SK-N-SH (cell line): ENCODE measurements at regions not wholly inside any gene's neighbourhood (a gene's known extent, or its start where the extent isn't known, plus 50 kb on each side); places are given as distances from the start of the nearest gene placed in this dataset.

Experiments
- CHD2 ChIP-seq: fragments of 150-350 bp; IDR thresholded peaks from 2 replicates; pipeline ENCODE4 v1.6.1; 2018; ENCODE audit warnings: low read length; ENCODE audit not compliant: partially characterized antibody
- EZH2phosphoT487 ChIP-seq: fragments of 200-600 bp; sonication (generic); IDR thresholded peaks from 2 replicates; pipeline ENCODE4 v1.6.1; 2017; ENCODE audit warnings: low read depth, mixed run types, mild to moderate bottlenecking, antibody characterized with exemption, moderate library complexity, borderline replicate concordance
- PBX3 ChIP-seq: IDR thresholded peaks from 2 replicates; pipeline ENCODE4; 2012
- POLR2AphosphoS5 ChIP-seq: IDR thresholded peaks from 2 replicates; pipeline ENCODE4 v1.6.1; 2012; ENCODE audit warnings: low read depth, low read length
- RAD21 ChIP-seq: IDR thresholded peaks from 2 replicates; pipeline ENCODE4 v1.6.1; 2012; ENCODE audit warnings: mild to moderate bottlenecking, low read length
- RCOR1 ChIP-seq: fragments of 150-350 bp; IDR thresholded peaks from 2 replicates; pipeline ENCODE4 v1.6.1; 2017; ENCODE audit warnings: antibody characterized with exemption, low read length
- USF2 ChIP-seq: fragments of 150-350 bp; IDR thresholded peaks from 2 replicates; pipeline ENCODE4 v1.6.1; 2017; ENCODE audit warnings: antibody characterized with exemption, low read length, low read depth, borderline replicate concordance
- TF ChIP-seq, protein P1 (sequence below): IDR thresholded peaks from 2 replicates; pipeline ENCODE4 v1.4.0; 2012; ENCODE audit warnings: low read depth
- TF ChIP-seq, protein P2 (sequence below): fragments of 200-600 bp; sonication (generic); IDR thresholded peaks from 2 replicates; pipeline ENCODE4 v1.6.1; 2017; ENCODE audit warnings: antibody characterized with exemption, mild to moderate bottlenecking, moderate library complexity
- TF ChIP-seq, protein P3 (sequence below): fragments of 150-350 bp; IDR thresholded peaks from 2 replicates; pipeline ENCODE4 v1.6.1; 2016; ENCODE audit warnings: mild to moderate bottlenecking, low read depth, low read length

DNA sequence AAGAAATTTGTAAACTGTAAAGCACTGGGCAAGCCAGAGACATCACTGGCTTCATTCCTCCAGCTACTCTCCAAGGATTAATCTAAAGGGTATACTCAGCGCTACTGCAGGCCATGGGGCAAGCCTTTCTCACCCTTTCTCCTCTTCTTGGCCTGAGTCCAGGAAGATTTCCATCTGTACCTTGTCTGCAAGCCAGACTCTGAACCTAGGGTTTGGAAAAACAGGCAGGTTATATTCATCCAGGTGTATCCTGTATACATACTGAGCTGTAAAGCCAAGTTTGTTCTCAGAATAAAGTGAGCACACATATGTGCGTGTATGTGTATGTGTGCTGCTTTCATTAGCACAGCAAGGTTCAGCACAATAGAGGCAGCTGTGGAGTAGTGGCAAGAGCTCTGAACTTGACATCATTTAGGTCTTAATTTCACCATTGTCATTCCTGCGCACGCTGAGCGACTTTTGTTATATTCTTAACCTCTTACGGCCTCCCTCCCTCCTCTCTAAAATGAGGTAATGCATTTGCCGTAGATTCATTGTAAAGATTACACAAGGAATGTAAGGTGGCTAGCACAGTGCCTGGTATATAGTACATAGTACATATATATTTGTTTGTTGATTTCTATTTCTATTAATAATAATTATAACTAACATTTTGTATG is 128.1 kb upstream of the JUN start:
- TF ChIP-seq, protein P1, sequence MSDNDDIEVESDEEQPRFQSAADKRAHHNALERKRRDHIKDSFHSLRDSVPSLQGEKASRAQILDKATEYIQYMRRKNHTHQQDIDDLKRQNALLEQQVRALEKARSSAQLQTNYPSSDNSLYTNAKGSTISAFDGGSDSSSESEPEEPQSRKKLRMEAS: no peak
- no peak for TF ChIP-seq CHD2
- TF ChIP-seq, protein P2, sequence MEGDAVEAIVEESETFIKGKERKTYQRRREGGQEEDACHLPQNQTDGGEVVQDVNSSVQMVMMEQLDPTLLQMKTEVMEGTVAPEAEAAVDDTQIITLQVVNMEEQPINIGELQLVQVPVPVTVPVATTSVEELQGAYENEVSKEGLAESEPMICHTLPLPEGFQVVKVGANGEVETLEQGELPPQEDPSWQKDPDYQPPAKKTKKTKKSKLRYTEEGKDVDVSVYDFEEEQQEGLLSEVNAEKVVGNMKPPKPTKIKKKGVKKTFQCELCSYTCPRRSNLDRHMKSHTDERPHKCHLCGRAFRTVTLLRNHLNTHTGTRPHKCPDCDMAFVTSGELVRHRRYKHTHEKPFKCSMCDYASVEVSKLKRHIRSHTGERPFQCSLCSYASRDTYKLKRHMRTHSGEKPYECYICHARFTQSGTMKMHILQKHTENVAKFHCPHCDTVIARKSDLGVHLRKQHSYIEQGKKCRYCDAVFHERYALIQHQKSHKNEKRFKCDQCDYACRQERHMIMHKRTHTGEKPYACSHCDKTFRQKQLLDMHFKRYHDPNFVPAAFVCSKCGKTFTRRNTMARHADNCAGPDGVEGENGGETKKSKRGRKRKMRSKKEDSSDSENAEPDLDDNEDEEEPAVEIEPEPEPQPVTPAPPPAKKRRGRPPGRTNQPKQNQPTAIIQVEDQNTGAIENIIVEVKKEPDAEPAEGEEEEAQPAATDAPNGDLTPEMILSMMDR: no peak
- no peak for TF ChIP-seq PBX3
- TF ChIP-seq EZH2phosphoT487: no peak
- no peak for TF ChIP-seq POLR2AphosphoS5
- no peak for TF ChIP-seq RCOR1
- TF ChIP-seq, protein P3, sequence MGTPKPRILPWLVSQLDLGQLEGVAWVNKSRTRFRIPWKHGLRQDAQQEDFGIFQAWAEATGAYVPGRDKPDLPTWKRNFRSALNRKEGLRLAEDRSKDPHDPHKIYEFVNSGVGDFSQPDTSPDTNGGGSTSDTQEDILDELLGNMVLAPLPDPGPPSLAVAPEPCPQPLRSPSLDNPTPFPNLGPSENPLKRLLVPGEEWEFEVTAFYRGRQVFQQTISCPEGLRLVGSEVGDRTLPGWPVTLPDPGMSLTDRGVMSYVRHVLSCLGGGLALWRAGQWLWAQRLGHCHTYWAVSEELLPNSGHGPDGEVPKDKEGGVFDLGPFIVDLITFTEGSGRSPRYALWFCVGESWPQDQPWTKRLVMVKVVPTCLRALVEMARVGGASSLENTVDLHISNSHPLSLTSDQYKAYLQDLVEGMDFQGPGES: no peak
- TF ChIP-seq USF2: no peak
- TF ChIP-seq RAD21: no peak
